ENCODE measurements at regions not wholly inside any gene's neighbourhood (a gene's known extent, or its start where the extent isn't known, plus 50 kb on each side); places are given as distances from the start of the nearest gene placed in this dataset.

GRCh38 chr11:26162291-26162690 lies 169.6 kb upstream of the ANO3 start:
- H2BK5ac ChIP-seq (ENCODE audit: low read length) = no peak overlapping the region
- H3K4me1 ChIP-seq (ENCODE audit: control insufficient read depth, low read depth, low read length) = no peaks in the 10 kb centered on the region
- DNase-seq = no peak
- no peaks in the 10 kb centered on the region for H3K79me2 ChIP-seq (ENCODE audit: control insufficient read depth, insufficient read depth, low read length)
- H3K56ac ChIP-seq (ENCODE audit: low read length) = no peak overlapping the region
- no peaks in the 10 kb centered on the region for H3K27me3 ChIP-seq (ENCODE audit: insufficient read depth, low read length, poor library complexity)
- H3K18ac ChIP-seq (ENCODE audit: low read length) = no peak overlapping the region
- no peak overlapping the region for H3K27ac ChIP-seq (ENCODE audit: low read depth, low read length)
- H2BK15ac ChIP-seq (replicated peaks; ENCODE audit: low read depth) = no peak overlapping the region
- WGBS (ENCODE audit: extremely low coverage, insufficient coverage, low lambda C conversion rate) = no CpG with 5 or more reads among the region's 2 CpGs
- no peaks in the 10 kb centered on the region for H3K79me1 ChIP-seq (ENCODE audit: low read length)
- H4K5ac ChIP-seq (ENCODE audit: low read length) = no peak overlapping the region
- H2BK120ac ChIP-seq (ENCODE audit: low read depth, low read length) = no peak overlapping the region
- H4K8ac ChIP-seq (ENCODE audit: low read depth, low read length) = no peak overlapping the region
- H3K4me2 ChIP-seq (ENCODE audit: low read length) = no peak overlapping the region
- H3K4ac ChIP-seq (ENCODE audit: low read depth, low read length) = no peak overlapping the region
- no peak overlapping the region for H3K4me3 ChIP-seq (ENCODE audit: low read length)
- no peak overlapping the region for H3K23ac ChIP-seq (ENCODE audit: low read length)
- H3K36me3 ChIP-seq (ENCODE audit: control insufficient read depth, insufficient read depth, low read length) = no peaks in the 10 kb centered on the region
- no peak overlapping the region for H3K9ac ChIP-seq (ENCODE audit: low read length)
- no peak overlapping the region for H2AK5ac ChIP-seq (ENCODE audit: low read length)

DNA sequence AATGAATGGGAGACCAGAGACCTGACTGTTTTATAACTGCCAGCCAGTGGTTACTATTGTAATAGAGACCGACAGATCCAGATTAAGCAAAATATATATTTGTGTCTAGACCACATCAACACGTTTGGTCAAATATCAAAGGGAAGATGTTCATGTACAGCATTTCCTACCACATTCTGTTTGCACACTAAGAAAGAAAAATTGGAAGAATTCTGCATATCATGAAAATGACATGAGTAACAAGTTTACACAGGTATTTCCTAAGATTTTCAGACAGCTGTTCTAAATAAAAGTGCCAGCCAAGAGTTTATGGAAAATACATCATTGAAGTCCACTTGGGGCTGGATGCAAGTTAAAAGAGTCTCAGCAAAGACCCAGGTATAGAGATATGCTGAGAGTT lies 145.5 kb upstream of the ANO3 start:
- H3K27ac ChIP-seq (ENCODE audit: low read depth, low read length) = no peak overlapping the region
- no peak for DNase-seq
- no peak overlapping the region for H3K9ac ChIP-seq (ENCODE audit: low read length)
- no peak overlapping the region for H2BK15ac ChIP-seq (replicated peaks; ENCODE audit: low read depth)
- no peak overlapping the region for H2AK5ac ChIP-seq (ENCODE audit: low read length)
- no peaks in the 10 kb centered on the region for H3K27me3 ChIP-seq (ENCODE audit: insufficient read depth, low read length, poor library complexity)
- no CpG with 5 or more reads among the region's 2 CpGs for WGBS (ENCODE audit: extremely low coverage, insufficient coverage, low lambda C conversion rate)
- H2BK5ac ChIP-seq (ENCODE audit: low read length) = no peak overlapping the region
- no peaks in the 10 kb centered on the region for H3K79me2 ChIP-seq (ENCODE audit: control insufficient read depth, insufficient read depth, low read length)
- no peak overlapping the region for H4K8ac ChIP-seq (ENCODE audit: low read depth, low read length)
- H2BK120ac ChIP-seq (ENCODE audit: low read depth, low read length) = no peak overlapping the region
- H3K4me1 ChIP-seq (ENCODE audit: control insufficient read depth, low read depth, low read length) = no peaks in the 10 kb centered on the region
- no peak overlapping the region for H3K23ac ChIP-seq (ENCODE audit: low read length)
- H3K56ac ChIP-seq (ENCODE audit: low read length) = no peak overlapping the region
- no peak overlapping the region for H3K18ac ChIP-seq (ENCODE audit: low read length)
- H3K4ac ChIP-seq (ENCODE audit: low read depth, low read length) = no peak overlapping the region
- no peak overlapping the region for H4K5ac ChIP-seq (ENCODE audit: low read length)
- H3K79me1 ChIP-seq (ENCODE audit: low read length) = no peaks in the 10 kb centered on the region
- H3K36me3 ChIP-seq (ENCODE audit: control insufficient read depth, insufficient read depth, low read length) = no peaks in the 10 kb centered on the region
- no peak overlapping the region for H3K4me3 ChIP-seq (ENCODE audit: low read length)
- H3K4me2 ChIP-seq (ENCODE audit: low read length) = no peak overlapping the region

GRCh38 chr11:26187639-26188038 lies 144.3 kb upstream of the ANO3 start:
- H3K9ac ChIP-seq (ENCODE audit: low read length) = no peak overlapping the region
- H3K4ac ChIP-seq (ENCODE audit: low read depth, low read length) = no peak overlapping the region
- peak; percentile 26 for DNase-seq
- no peaks in the 10 kb centered on the region for H3K36me3 ChIP-seq (ENCODE audit: control insufficient read depth, insufficient read depth, low read length)
- no peak overlapping the region for H3K23ac ChIP-seq (ENCODE audit: low read length)
- no CpG with 5 or more reads among the region's 2 CpGs for WGBS (ENCODE audit: extremely low coverage, insufficient coverage, low lambda C conversion rate)
- no peak overlapping the region for H3K4me3 ChIP-seq (ENCODE audit: low read length)
- no peak overlapping the region for H3K56ac ChIP-seq (ENCODE audit: low read length)
- no peak overlapping the region for H3K27ac ChIP-seq (ENCODE audit: low read depth, low read length)
- no peaks in the 10 kb centered on the region for H3K79me1 ChIP-seq (ENCODE audit: low read length)
- H3K79me2 ChIP-seq (ENCODE audit: control insufficient read depth, insufficient read depth, low read length) = no peaks in the 10 kb centered on the region
- H2BK5ac ChIP-seq (ENCODE audit: low read length) = no peak overlapping the region
- H2BK120ac ChIP-seq (ENCODE audit: low read depth, low read length) = no peak overlapping the region
- H3K4me2 ChIP-seq (ENCODE audit: low read length) = no peak overlapping the region
- no peak overlapping the region for H4K5ac ChIP-seq (ENCODE audit: low read length)
- no peak overlapping the region for H2BK15ac ChIP-seq (replicated peaks; ENCODE audit: low read depth)
- no peaks in the 10 kb centered on the region for H3K4me1 ChIP-seq (ENCODE audit: control insufficient read depth, low read depth, low read length)
- no peak overlapping the region for H3K18ac ChIP-seq (ENCODE audit: low read length)
- no peak overlapping the region for H2AK5ac ChIP-seq (ENCODE audit: low read length)
- H3K27me3 ChIP-seq (ENCODE audit: insufficient read depth, low read length, poor library complexity) = no peaks in the 10 kb centered on the region
- H4K8ac ChIP-seq (ENCODE audit: low read depth, low read length) = no peak overlapping the region

GRCh38 chr11:26188554-26188953 lies 143.4 kb upstream of the ANO3 start:
- H3K4ac ChIP-seq (ENCODE audit: low read depth, low read length) = no peak overlapping the region

DNA sequence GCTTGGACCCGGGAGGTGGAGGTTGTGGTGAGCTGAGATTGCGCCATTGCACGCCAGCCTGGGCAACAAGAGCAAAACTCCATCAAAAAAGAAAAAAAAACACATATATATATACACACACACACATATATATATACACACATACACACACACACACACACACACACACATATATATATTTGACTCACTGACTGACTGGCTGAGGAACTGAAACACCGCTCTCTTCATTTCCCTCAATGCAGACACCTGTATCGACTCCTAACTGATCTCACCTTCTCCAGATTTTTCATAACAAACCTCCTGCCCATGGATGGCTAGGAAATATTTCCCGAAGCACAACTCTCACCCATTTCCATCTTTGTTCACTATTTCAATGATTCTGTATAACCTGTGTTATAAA lies 140.7 kb upstream of the ANO3 start:
- Histone ChIP-seq H2BK120ac (ENCODE audit: low read depth, low read length) (no peak overlapping the region), H3K23ac (ENCODE audit: low read length) (no peak overlapping the region), H3K56ac (ENCODE audit: low read length) (no peak overlapping the region), H4K5ac (ENCODE audit: low read length) (no peak overlapping the region), H3K4me1 (ENCODE audit: control insufficient read depth, low read depth, low read length) (no peaks in the 10 kb centered on the region), H3K18ac (ENCODE audit: low read length) (no peak overlapping the region), H2BK5ac (ENCODE audit: low read length) (no peak overlapping the region), H3K79me2 (ENCODE audit: control insufficient read depth, insufficient read depth, low read length) (no peaks in the 10 kb centered on the region), H2BK15ac (replicated peaks; ENCODE audit: low read depth) (no peak overlapping the region), H3K4ac (ENCODE audit: low read depth, low read length) (no peak overlapping the region), H3K27me3 (ENCODE audit: insufficient read depth, low read length, poor library complexity) (no peaks in the 10 kb centered on the region), H3K27ac (ENCODE audit: low read depth, low read length) (no peak overlapping the region), H4K8ac (ENCODE audit: low read depth, low read length) (no peak overlapping the region), H3K4me3 (ENCODE audit: low read length) (no peak overlapping the region), H3K79me1 (ENCODE audit: low read length) (no peaks in the 10 kb centered on the region), H2AK5ac (ENCODE audit: low read length) (no peak overlapping the region), H3K36me3 (ENCODE audit: control insufficient read depth, insufficient read depth, low read length) (no peaks in the 10 kb centered on the region), H3K4me2 (ENCODE audit: low read length) (no peak overlapping the region), H3K9ac (ENCODE audit: low read length) (no peak overlapping the region)
- DNase-seq = no peak
- no CpG with 5 or more reads among the region's 6 CpGs for WGBS (ENCODE audit: extremely low coverage, insufficient coverage, low lambda C conversion rate)

More at GRCh38 chr11:26188554-26188953, 143.4 kb upstream of the ANO3 start:
- no peak overlapping the region for H2BK5ac ChIP-seq (ENCODE audit: low read length)
- H2BK15ac ChIP-seq (replicated peaks; ENCODE audit: low read depth) = no peak overlapping the region
- DNase-seq = no peak
- no peaks in the 10 kb centered on the region for H3K79me2 ChIP-seq (ENCODE audit: control insufficient read depth, insufficient read depth, low read length)
- no peak overlapping the region for H3K9ac ChIP-seq (ENCODE audit: low read length)
- no peaks in the 10 kb centered on the region for H3K27me3 ChIP-seq (ENCODE audit: insufficient read depth, low read length, poor library complexity)
- no peak overlapping the region for H3K27ac ChIP-seq (ENCODE audit: low read depth, low read length)
- H3K79me1 ChIP-seq (ENCODE audit: low read length) = no peaks in the 10 kb centered on the region
- no peaks in the 10 kb centered on the region for H3K4me1 ChIP-seq (ENCODE audit: control insufficient read depth, low read depth, low read length)
- no peak overlapping the region for H3K18ac ChIP-seq (ENCODE audit: low read length)
- H3K56ac ChIP-seq (ENCODE audit: low read length) = no peak overlapping the region
- H4K8ac ChIP-seq (ENCODE audit: low read depth, low read length) = no peak overlapping the region
- H3K36me3 ChIP-seq (ENCODE audit: control insufficient read depth, insufficient read depth, low read length) = no peaks in the 10 kb centered on the region
- H4K5ac ChIP-seq (ENCODE audit: low read length) = no peak overlapping the region
- no peak overlapping the region for H3K4me3 ChIP-seq (ENCODE audit: low read length)
- no peak overlapping the region for H3K23ac ChIP-seq (ENCODE audit: low read length)
- no peak overlapping the region for H3K4me2 ChIP-seq (ENCODE audit: low read length)
- no peak overlapping the region for H2BK120ac ChIP-seq (ENCODE audit: low read depth, low read length)
- H2AK5ac ChIP-seq (ENCODE audit: low read length) = no peak overlapping the region

DNA sequence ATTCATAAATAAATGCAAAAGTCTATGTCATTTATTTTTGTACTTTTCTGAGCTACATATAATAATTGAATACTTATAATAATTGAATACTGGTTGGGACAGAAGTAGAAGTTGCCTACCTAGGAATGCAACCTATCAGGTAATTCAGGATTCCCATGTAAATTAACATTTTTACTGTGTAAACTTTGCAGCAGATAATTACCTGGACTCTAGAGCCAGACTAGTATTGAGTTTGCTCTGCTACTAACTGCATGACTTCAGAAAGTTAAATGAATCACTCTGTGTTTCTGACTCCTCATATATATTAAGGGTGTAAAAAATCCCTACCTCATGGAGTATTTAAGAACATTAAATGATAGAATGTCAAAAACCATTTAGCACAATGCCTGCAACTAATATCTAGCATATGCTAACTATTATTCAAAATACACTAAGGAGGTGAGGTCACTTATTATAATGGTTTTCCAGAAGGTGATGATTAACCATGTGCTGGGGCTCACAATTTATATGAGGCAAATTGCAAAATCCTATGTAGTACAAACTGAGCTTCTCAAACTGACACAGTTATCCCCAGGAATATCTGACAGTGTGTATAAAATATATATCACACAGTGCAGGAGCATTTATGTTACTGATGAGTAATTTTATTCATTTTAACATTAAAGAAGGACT lies 138.1 kb upstream of the ANO3 start:
- Histone ChIP-seq H2BK5ac (ENCODE audit: low read length) (no peak overlapping the region), H3K79me2 (ENCODE audit: control insufficient read depth, insufficient read depth, low read length) (no peaks in the 10 kb centered on the region), H3K79me1 (ENCODE audit: low read length) (no peaks in the 10 kb centered on the region), H3K27me3 (ENCODE audit: insufficient read depth, low read length, poor library complexity) (no peaks in the 10 kb centered on the region), H3K56ac (ENCODE audit: low read length) (no peak overlapping the region), H3K4me2 (ENCODE audit: low read length) (no peak overlapping the region), H3K4ac (ENCODE audit: low read depth, low read length) (no peak overlapping the region), H4K5ac (ENCODE audit: low read length) (no peak overlapping the region), H3K36me3 (ENCODE audit: control insufficient read depth, insufficient read depth, low read length) (no peaks in the 10 kb centered on the region), H4K8ac (ENCODE audit: low read depth, low read length) (no peak overlapping the region), H2BK120ac (ENCODE audit: low read depth, low read length) (no peak overlapping the region), H3K27ac (ENCODE audit: low read depth, low read length) (no peak overlapping the region), H3K9ac (ENCODE audit: low read length) (no peak overlapping the region), H3K4me3 (ENCODE audit: low read length) (no peak overlapping the region), H3K23ac (ENCODE audit: low read length) (no peak overlapping the region), H3K4me1 (ENCODE audit: control insufficient read depth, low read depth, low read length) (no peaks in the 10 kb centered on the region), H3K18ac (ENCODE audit: low read length) (no peak overlapping the region), H2BK15ac (replicated peaks; ENCODE audit: low read depth) (no peak overlapping the region), H2AK5ac (ENCODE audit: low read length) (no peak overlapping the region)
- DNase-seq = peak; percentile 5

Measured in mesendoderm (in vitro differentiated cells).